HG02759 (cell line): ENCODE measurements at regions not wholly inside any gene's neighbourhood (a gene's known extent, or its start where the extent isn't known, plus 50 kb on each side); places are given as distances from the start of the nearest gene placed in this dataset.

ENCODE experiments used
- ATAC-seq: cut with Tn5 transposase; IDR thresholded peaks from one replicate; pipeline ENCODE4 v1.9.1; 2021; ENCODE audit warnings: mild to moderate bottlenecking, moderate library complexity; ENCODE audit not compliant: unreplicated experiment

DNA sequence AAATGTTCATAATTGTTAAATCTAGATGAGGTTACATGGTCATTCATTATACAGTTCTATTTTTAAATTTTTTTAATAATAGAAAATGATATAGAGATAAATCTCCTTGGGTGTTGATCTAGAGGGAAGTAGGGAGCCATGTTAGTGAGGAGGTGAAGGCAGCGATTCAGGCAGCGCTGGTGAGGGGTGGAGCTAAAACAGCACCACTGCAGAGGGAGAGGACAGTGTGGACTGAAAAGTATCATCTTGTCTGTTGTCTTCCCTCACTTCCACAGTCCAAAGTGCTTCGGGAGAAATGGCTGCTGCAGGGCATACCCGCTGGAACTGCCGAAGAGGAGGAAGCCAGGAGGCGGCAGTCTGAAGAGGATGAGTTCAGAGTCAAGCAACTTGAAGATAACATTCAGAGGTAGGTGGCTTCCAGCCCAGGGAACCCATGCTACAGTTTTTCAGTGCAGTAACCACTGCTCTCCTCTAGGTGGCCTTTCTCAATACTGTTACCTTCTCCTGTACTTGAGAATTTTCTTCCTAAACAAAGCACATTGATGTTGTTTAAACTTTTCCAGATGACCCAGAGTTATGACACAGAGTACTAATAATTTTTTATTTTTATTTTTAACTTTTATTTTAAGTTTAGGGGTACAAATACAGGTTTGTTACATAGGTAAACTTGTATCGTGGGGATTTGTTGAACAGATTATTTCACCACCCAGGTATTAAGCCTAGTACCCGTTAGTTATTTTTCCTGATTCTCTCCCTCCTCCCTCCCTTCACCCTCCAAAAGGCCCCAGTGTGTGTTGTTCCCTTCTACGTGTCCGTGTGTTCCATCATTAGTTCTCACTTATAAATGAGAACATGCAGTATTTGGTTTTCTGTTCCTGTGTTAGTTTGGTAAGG is 100.5 kb downstream of the PALM2AKAP2 start:
- peak; percentile 71 for ATAC-seq

DNA sequence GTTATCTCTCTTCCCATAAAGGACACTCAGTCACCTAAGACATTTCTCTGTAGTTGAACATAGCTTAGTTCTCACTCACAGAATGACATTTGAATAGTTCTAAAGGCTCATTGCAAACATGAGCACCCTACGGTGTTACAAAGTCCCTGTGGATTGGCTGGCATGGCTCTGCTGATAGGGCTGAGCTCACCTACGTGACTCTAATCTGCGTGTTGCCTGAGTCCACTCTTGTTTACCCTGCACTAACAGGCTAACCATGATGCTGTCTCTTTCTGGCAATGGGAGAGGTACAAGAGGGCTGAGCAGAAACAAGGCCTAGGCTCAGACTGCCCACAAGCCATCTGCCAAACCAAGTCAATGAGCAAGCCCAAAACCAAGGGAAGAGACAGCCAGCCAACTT is 103.6 kb downstream of the PALM2AKAP2 start:
- no peak for ATAC-seq

DNA sequence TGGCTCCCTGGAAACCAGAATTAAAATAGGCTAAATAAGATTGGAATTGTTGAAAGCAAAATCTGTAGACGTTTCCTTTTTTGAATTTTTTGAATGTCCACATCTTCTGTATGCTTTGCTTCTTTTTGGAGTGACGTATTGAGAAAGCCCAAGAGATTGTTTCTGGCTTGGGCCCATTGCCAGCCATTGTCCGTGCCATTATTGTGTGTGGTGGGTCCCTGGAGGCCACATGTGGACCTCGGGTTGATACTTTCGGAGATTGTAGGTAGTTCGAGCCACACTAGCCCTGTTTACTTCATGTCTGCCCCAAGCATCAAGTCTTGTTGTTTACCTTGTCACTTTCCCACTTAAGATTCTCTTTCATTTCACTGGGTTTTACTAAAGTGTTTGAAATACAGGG is 106.0 kb downstream of the PALM2AKAP2 start:
- ATAC-seq: no peak

DNA sequence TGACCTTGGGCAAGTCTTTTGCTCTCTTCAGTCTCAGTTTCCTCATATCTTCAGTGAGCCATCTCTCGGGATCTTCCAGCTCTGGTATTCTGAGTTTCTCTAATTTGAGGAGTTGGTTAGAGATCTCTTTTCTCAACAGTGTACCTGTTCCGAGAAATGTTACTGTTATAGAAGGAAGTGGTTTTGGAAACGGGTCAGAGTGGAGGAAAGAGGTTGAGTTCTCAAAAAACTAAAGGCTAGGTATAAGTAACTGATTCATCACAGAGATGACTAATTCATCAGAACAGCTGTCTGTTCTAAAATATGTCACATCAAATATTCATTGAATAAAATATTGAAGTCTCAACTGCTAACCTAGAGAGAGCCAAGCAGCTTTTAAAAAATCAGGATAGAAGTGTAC is 106.6 kb downstream of the PALM2AKAP2 start:
- ATAC-seq: peak; percentile 56

DNA sequence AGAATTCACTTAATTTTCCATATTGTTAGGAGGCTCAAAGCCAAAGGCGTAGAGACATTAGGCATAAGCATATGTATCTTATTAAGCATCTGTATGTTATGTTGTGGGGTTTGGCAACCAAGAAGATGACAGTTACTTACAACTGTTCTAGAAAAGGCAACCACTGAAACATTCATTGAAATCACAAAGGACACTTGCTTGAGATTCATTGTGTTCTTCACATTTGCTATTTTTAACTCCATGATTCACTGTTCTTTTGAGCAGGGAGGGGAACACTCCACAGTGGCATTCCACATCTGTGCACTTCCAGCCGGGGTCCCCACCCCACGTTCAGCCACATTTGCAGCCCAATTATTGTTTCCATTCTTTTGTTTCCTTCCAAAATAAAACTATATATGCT is 107.1 kb downstream of the PALM2AKAP2 start:
- no peak for ATAC-seq

DNA sequence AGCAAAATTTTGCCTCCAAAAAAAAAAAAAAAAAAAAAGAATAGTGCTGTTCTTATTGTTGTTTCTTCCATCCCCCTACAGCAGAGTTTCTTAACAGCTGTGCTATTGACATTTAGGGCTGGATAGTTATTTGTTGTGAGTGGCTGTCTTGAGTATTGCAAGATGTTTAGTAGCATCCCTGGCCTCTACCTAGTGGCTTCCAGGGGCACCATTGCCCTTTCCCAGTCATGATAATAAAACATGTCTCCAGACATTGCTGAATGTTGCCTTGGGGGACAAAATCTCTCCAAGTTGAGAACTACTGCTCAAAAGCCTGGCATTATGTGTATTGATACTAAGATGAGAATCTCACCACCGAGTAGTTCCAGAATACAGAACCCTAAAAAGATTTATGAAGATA is 108.7 kb downstream of the PALM2AKAP2 start:
- ATAC-seq: no peak

DNA sequence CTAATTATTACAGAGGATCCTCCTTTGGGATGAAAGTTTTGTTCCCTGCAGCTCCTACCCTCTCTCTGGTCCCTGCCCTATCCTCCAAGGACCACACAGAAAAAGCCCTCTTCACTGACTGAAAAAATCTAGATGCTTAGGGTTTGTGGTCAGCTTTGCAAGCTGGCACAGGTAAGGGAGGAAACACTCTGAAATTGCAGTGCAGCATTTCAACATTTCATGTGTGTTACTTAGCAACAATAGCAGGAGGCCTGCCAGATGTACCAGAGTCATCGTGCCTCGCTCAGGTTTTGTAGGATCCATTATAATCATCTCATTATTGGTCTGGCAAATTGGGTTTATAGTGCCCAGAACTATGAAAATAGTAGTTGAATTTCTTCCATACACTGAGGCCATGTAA is 109.5 kb downstream of the PALM2AKAP2 start:
- no peak for ATAC-seq

DNA sequence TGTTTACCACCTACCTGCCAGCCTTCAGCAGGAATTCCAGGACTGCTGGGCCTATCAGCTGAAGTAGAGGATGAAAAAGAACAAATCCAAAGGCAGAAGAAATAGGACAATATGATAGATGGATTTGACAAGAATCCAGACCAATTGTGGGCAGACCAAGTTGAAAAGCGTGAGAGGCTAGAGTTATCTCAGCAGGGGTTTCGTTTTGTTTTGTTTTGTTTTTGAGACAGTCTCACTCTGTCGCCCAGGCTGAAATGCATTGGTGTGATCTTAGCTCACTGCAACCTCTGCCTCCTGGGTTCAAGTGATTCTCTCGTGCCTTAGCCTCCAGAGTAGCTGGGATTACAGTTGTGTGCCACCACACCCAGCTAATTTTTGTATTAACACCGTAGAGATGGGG is 113.2 kb downstream of the PALM2AKAP2 start:
- ATAC-seq: peak; percentile 44

DNA sequence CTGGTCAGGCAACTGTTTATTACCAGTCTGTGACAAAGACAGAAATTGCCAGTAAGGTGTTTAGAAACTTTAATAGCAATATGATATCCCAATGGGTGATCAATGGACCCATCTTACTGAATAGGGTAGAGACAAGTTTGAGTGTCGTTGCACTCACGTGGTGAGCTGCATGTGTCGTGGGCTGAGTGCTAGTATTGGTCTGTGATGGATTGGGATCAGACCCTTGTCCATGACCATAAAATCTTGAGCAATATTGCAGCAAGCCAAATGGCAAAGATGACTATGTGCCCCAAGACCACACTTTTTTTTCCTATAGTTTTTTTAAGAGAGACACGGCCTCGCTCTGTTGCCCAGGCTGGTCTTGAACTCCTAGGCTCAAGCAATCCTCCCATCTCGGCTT is 114.5 kb downstream of the PALM2AKAP2 start:
- no peak for ATAC-seq

DNA sequence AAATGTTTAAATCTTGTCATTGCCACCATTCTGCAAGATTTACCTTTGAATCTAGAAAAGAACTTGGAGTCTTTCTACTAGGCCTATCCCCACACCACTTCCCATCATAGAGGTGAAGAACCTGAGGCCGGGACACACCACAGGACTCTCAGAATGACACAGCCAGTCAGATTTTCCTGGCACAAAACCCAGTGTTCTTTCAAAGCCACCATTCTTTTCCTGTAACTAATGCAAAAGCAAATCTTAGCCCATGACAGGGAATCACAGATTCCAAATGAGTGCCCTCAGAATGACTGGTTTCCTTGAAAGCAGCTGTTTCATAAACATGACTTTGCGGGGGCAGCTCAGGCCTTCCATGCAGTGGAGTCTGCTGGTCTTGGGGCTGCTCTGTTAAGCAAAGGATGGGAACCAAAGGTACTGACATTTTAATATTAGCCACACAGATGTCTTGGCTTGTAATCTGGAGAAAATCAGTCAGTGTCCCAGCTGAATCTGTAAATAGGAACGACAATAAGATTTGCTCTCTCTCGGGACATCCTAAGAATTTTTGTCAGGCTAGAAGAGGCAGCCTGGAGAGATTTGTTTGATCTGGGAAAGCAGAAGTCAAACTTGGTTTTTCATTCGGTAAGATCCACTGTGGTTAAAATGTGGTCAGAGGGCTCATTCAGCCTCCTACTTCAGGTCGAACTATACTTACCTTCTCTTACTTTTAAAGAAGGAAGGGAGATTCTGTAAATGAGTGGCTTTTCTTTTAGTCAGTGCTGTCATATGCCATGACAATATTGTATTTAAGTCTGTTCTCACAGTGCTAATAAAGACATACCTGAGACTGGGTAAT is 115.1 kb downstream of the PALM2AKAP2 start:
- peak; percentile 70 for ATAC-seq

DNA sequence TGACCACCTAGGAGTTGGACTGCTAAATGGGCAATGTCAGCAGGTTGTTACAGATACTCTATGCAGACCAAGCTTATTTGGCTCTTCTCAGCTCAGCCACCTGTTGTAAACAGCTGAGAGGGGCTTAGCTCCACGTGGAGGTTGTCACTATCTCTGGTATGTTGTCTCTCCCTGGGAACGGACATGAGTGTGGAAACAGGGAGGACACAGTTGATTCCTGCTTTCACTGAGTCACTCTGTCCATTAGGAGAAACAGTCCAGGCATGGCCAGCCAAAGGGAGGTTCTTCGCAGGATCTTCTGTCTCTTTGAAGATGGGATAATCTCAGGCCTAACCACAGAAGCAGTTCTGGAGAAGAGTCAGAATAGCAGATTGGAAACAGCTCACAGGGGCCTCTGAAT is 121.2 kb downstream of the PALM2AKAP2 start:
- ATAC-seq: no peak

DNA sequence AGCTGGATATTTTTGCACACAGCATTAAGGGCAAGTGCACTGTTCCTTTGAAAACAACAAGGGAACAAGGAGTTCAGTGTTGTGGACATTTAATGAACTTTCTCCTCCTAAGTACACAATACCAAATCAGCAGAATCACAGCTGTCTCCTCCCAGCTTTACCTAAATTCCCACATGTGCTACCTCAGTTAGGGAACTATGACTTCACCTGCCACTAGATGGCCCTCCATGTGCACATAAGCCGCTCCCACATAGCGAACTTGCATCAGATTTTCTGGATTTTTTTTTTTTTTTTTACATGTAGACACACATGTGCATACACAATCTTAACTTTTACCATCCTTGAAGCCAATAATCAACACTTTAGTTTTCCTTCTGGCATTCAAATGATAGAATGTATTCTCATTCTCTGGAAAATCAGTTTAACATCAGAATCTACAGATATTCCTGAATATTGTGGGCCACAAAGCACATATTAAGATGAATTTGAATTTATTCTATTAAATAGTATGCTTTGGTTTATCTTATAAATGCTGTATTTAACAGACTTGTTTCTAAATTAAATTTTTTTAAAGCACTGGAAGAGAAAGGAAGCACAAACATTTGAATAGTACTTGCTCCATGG is 123.6 kb downstream of the PALM2AKAP2 start:
- ATAC-seq: no peak

DNA sequence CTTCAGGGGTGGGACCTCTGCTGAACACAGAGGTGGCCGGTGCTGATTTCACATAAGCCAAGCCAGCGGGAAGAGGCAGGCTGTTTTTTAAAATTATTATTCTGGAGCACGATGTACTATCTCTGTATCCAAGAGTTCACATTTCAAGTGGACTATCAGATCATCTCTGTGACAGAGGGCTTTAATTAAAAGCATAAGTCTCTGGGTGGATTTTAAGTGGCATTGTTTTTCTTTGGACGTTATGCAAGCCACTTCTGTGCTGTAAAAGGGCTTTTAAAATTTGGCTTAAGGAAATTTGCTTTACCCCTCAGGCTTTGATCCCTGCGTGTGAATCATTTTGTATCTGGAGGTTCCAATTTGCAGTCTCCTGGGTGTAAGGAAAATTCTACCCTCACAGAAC is 124.7 kb downstream of the PALM2AKAP2 start:
- no peak for ATAC-seq

DNA sequence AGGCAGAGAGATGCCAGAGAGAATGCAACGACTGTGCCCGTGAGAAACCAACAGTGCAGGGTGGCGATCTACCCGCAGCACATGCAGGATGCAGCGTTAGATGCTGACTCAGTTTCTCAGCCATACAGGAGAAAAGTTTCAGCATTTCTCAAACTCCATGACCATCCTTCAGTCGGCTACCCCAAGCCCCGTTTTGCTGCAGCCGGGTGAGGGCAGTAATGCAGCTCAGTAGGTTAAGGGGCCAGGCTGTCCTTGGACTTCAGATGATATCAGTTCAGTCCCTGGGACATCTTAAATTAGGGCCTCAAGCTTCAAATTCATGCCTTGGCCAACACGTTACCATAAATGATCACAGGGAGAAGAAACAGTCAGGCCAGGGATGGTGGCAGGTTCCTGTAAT is 125.5 kb downstream of the PALM2AKAP2 start:
- no peak for ATAC-seq

DNA sequence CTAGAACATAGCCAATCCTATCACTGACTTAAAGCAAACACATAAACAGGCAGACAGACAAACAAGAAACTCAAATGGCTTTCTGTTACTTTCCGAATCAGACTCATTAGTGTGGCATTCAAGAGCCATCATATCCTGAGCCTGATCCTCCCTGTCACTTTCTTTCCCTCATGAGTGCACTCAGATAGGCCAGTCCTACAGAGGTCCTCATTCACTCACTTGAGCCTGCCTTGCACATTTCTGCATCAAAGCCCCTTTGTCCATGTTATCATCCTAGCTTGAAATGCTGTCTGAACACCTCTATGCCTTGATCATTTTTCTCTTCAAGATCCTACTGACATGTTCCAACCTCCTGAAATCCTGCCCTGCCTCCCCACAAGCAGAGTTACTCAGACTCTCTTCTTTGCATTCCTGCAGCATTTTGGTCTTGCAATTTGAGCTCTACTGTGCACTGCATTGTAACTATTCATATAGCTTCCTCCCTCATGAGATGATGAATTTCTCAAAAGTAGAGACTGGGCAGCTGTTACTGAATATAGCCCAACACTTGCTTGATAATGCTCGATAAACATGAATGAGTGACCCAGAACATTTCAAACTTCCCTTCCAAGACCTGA is 126.9 kb downstream of the PALM2AKAP2 start:
- ATAC-seq: peak; percentile 31

DNA sequence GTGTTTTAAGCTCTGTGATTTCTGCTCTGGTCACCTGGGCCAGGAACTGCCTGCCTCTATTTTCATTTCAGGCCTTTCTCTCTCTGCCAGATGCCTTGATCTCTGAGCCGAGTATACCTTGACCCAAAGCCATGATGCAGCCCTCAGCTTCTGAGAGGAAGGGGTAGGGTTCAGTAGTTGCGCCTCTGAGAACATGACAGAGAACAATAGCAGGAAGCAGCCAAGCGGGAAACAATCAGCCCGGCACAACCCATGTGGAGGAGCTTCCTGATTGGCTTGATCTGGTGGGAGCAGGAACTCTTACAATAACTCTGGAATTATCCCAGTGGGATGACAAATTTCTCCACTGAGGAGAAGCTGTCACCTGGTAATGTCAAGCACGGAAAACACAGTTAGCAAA is 127.4 kb downstream of the PALM2AKAP2 start:
- peak; percentile 83 for ATAC-seq

DNA sequence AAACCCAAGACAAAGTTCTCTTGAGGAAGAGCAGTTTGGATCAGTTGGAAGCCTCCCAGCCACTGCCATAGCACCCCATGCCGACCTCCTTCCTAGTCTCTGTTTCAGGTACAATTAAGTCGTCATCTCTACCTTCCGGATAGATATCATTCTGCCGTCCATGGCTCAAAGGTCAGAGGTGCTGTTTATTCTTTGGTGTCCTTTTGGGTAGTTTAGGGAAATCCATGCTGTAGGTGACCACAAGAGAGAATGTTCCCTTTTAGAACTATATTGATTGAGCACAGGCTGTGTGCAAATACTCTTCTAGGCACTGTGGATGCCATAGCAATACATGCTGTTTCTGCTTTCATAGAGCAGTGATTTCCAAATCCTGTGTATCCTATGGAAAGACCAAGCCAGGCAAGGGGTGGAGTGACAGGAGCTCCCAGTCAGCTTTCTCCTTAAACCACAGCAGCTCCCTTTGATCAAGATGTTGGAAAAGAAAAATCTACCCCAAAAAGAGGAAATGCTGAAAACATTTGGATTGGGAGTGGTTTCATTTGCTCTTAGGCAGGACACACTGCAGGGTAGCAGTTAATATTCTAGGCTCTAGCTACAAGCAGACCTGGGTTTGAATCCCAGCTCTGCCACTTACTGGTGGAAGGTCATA is 127.9 kb downstream of the PALM2AKAP2 start:
- peak; percentile 0 for ATAC-seq

DNA sequence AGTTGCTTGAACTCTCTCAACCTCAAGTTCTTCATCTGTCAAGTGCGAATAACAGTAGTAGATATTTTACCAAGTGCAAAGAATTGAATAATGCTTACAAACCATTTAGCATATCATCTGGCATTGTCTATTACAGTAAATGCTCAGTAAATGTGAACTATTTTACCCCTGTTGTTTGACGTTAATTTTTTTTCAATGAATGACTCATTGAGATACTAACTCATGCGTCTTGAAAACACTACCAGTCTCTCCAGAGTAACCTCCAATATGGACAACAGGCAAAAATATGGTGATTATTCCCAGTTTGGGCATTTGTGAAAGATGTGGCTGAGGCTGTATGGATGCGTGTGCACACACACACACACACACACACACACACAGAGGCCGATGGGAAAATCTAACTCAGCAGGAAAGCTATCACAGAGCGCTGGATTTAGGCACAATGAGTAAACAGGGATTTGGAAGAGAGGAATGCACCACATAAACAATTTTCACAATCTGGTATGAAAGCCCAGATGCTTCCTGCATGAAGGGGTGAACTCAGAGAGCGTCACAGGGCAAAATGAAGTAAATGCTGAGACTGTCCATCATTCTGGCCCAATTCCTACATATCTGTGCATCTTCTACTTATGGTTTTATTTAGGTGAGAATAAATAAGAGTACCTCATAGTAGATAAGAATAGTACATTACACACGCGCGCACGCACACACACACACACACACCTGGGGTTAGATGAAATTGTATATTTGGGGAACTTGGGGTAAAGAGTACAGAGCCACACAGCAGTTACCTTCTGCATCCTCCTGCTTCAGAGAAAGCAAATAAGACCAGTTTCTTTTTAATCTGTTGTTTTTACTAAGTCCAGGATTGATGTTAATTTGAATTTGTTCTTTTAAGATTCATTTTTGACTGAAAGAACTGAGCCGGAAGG is 128.7 kb downstream of the PALM2AKAP2 start:
- no peak for ATAC-seq

DNA sequence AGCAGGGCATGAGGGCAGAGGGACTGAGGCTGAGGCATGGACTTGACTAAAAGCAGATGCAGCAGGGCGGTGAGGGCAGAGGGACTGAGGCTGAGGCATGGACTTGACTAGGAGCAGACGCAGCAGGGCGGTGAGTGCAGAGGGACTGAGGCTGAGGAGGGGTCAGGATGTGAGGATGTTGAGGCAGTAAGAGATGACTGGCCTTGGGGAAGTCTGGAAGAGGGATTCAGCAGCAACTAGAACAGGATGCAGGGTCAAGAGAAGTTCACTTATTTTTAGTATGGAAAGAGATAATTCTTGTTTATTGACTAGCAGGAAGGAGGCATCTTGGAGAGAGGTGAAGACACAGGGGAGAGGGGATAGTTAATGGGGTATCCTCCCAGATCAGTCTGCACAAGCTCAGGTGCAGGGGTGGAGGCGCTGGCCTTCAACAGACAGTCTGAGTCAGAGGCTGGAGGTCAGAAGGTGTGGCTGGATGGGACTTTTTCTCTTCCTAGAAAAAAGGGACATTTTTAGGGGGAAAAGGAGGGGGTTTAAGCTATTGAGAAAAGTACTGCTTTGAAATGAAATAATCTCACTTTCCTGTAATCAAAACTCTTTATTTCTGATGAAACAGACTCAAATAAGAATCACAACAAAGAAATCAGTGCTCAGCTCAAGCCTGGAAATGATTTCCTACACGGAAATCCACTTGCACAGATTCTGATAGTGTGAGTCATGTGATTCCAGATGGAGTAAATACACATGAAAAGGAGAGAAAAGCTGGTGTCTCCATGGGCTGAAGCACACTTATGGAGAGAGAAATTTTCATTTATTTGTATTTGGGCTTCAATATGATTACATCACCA is 130.9 kb downstream of the PALM2AKAP2 start:
- no peak for ATAC-seq
